ENCODE measurements at regions not wholly inside any gene's neighbourhood (a gene's known extent, or its start where the extent isn't known, plus 50 kb on each side); places are given as distances from the start of the nearest gene placed in this dataset.

GRCh38 chr1:117780687-117781475 is 148.5 kb downstream of the GDAP2 start:
- no peaks in the 10 kb centered on the region for H3K27me3 ChIP-seq (ENCODE audit: control insufficient read depth, insufficient read depth, low read length)
- TF ChIP-seq CTCF (IDR thresholded peaks at IDR 0.05; ENCODE audit: insufficient read depth, low read depth, low read length) = no peak
- ChIA-PET POLR2A (no interaction called here), CTCF (interaction anchor here (0.9 to 1.4 kb wide), 6 partner anchors 12 to 115 kb away, joined by 3 to 5 read pairs (median 3); no protein-coding TSS in a partner anchor)
- no peak overlapping the region for H3K4me3 ChIP-seq (ENCODE audit: low read depth, low read length)
- peak; percentile 40 for DNase-seq (ENCODE audit: low read depth)
- no peaks in the 10 kb centered on the region for H3K36me3 ChIP-seq (ENCODE audit: control insufficient read depth, insufficient read depth, low read length)

- Histone ChIP-seq H3K27me3 (ENCODE audit: control insufficient read depth, insufficient read depth, low read length) (no peaks in the 10 kb centered on the region), H3K4me3 (ENCODE audit: low read depth, low read length) (no peak overlapping the region), H3K36me3 (ENCODE audit: control insufficient read depth, insufficient read depth, low read length) (no peaks in the 10 kb centered on the region)
- no peak for DNase-seq (ENCODE audit: low read depth)
- no peak for TF ChIP-seq CTCF (IDR thresholded peaks at IDR 0.05; ENCODE audit: insufficient read depth, low read depth, low read length)
- ChIA-PET POLR2A (no interaction called here), CTCF (interaction anchor here (1.4 kb wide), 1 partner anchor 13 kb away, joined by 4 read pairs; no protein-coding TSS in a partner anchor)
Measured at GRCh38 chr1:117782056-117782455, 147.4 kb downstream of the GDAP2 start.

- POLR2A ChIA-PET = no interaction called here
- DNase-seq (ENCODE audit: low read depth) = no peak
- no peak for TF ChIP-seq CTCF (IDR thresholded peaks at IDR 0.05; ENCODE audit: insufficient read depth, low read depth, low read length)
- CTCF ChIA-PET = interaction anchor here (0.9 kb wide), 1 partner anchor 26 kb away, joined by 3 read pairs; no protein-coding TSS in a partner anchor
- no peaks in the 10 kb centered on the region for H3K36me3 ChIP-seq (ENCODE audit: control insufficient read depth, insufficient read depth, low read length)
- H3K4me3 ChIP-seq (ENCODE audit: low read depth, low read length) = no peak overlapping the region
- no peaks in the 10 kb centered on the region for H3K27me3 ChIP-seq (ENCODE audit: control insufficient read depth, insufficient read depth, low read length)
Measured at GRCh38 chr1:117783606-117784396, 145.6 kb downstream of the GDAP2 start.

- no peak overlapping the region for H3K4me3 ChIP-seq (ENCODE audit: low read depth, low read length)
- DNase-seq (ENCODE audit: low read depth) = no peak
- H3K27me3 ChIP-seq (ENCODE audit: control insufficient read depth, insufficient read depth, low read length) = no peaks in the 10 kb centered on the region
- CTCF ChIA-PET = interaction anchor here (1.0 kb wide), 1 partner anchor 30 kb away, joined by 11 read pairs; no protein-coding TSS in a partner anchor
- TF ChIP-seq CTCF (IDR thresholded peaks at IDR 0.05; ENCODE audit: insufficient read depth, low read depth, low read length) = no peak
- no peaks in the 10 kb centered on the region for H3K36me3 ChIP-seq (ENCODE audit: control insufficient read depth, insufficient read depth, low read length)
- POLR2A ChIA-PET = interaction anchor here (0.6 kb wide), 2 partner anchors 9 to 46 kb away, joined by 3 to 4 read pairs; no protein-coding TSS in a partner anchor
Measured at GRCh38 chr1:117788014-117788413, 141.4 kb downstream of the GDAP2 start.

GRCh38 chr1:117793413-117793812 is 136.0 kb downstream of the GDAP2 start:
- CTCF ChIA-PET = interaction anchor here (0.8 to 1.8 kb wide), 5 partner anchors 12 to 264 kb away, joined by 3 to 6 read pairs (median 3); no protein-coding TSS in a partner anchor
- Histone ChIP-seq H3K36me3 (ENCODE audit: control insufficient read depth, insufficient read depth, low read length) (no peaks in the 10 kb centered on the region), H3K4me3 (ENCODE audit: low read depth, low read length) (no peak overlapping the region), H3K27me3 (ENCODE audit: control insufficient read depth, insufficient read depth, low read length) (no peaks in the 10 kb centered on the region)
- TF ChIP-seq CTCF (IDR thresholded peaks at IDR 0.05; ENCODE audit: insufficient read depth, low read depth, low read length) = no peak
- no peak for DNase-seq (ENCODE audit: low read depth)
- POLR2A ChIA-PET = no interaction called here

Data from BJ (cell line).